GM23248 (cell line): ENCODE measurements at regions not wholly inside any gene's neighbourhood (a gene's known extent, or its start where the extent isn't known, plus 50 kb on each side); places are given as distances from the start of the nearest gene placed in this dataset.

Experiments used
- EZH2 ChIP-seq: fragments of 200-600 bp; sonication (generic); IDR thresholded peaks from 2 replicates; pipeline ENCODE4 v1.6.1; 2018; ENCODE audit warnings: antibody characterized with exemption, mild to moderate bottlenecking; ENCODE audit not compliant: insufficient read depth, poor library complexity, severe bottlenecking
- EZH2phosphoT487 ChIP-seq: fragments of 200-600 bp; sonication (generic); IDR thresholded peaks from 2 replicates; pipeline ENCODE4 v1.6.1; 2018; ENCODE audit warnings: antibody characterized with exemption, moderate library complexity, mild to moderate bottlenecking, low read depth; ENCODE audit not compliant: insufficient read depth

- no peak for TF ChIP-seq EZH2phosphoT487
- TF ChIP-seq EZH2: no peak
These were observed 104.1 kb upstream of the BTN3A2 start for GRCh38 chr6:26260725-26261490.
